Sigmoid colon (tissue), 6 donors: ENCODE measurements at regions not wholly inside any gene's neighbourhood (a gene's known extent, or its start where the extent isn't known, plus 50 kb on each side); places are given as distances from the start of the nearest gene placed in this dataset.

ENCODE experiments used
- DNase-seq: peaks from one replicate; pipeline ENCODE4 v3.0.0-alpha.2; 2019
- H3K27ac ChIP-seq, 4 donors: fragments of 200-600 bp; sonication (generic); one replicate each; pipeline ENCODE4 v1.5.1; 2016 to 2019; ENCODE audit warnings: mild to moderate bottlenecking in 1 of 4
- H3K27me3 ChIP-seq, 3 donors: fragments of 200-600 bp; sonication (generic); one replicate each; pipeline ENCODE4 v1.5.1; 2019; ENCODE audit warnings: mild to moderate bottlenecking in 1 of 3
- H3K36me3 ChIP-seq, 4 donors: fragments of 200-600 bp; sonication (generic); one replicate each; pipeline ENCODE4 v1.5.1; 2016 to 2019
- H3K4me1 ChIP-seq, 4 donors: fragments of 200-600 bp; sonication (generic); one replicate each; pipeline ENCODE4 v1.5.1; 2017 to 2019
- H3K4me3 ChIP-seq, 4 donors: fragments of 200-600 bp; sonication (generic); one replicate each; pipeline ENCODE4 v1.5.1; 2017 to 2019; ENCODE audit warnings: mild to moderate bottlenecking in 2 of 4, moderate library complexity in 1 of 4
- H3K9me3 ChIP-seq, 4 donors: fragments of 200-600 bp in 3 of 4; sonication (generic) in 3 of 4; one replicate each; pipeline versions ENCODE4 v1.5.1 to v1.6.1; 2013 to 2019
- EP300 ChIP-seq, 4 donors: sonication (generic); formaldehyde crosslinking; IDR thresholded peaks; one replicate each; pipeline ENCODE4 v1.6.1; 2017; ENCODE audit warnings: antibody characterized with exemption in 4 of 4
- POLR2A ChIP-seq, 2 donors: fragments of 450-650 bp; IDR thresholded peaks; one replicate each; pipeline ENCODE4 v1.6.1; 2016; ENCODE audit warnings: antibody characterized with exemption in 2 of 2, mild to moderate bottlenecking in 2 of 2, moderate library complexity in 2 of 2
- POLR2AphosphoS5 ChIP-seq, 4 donors: sonication (generic); formaldehyde crosslinking; IDR thresholded peaks; one replicate each; pipeline ENCODE4 v1.6.1; 2017; ENCODE audit warnings: antibody characterized with exemption in 4 of 4
- WGBS, 2 donors: extraction: QIAGEN DNeasy Blood & Tissue Kit; methylation state at CpG; one replicate each; pipeline ENCODE4 v1.1.7; 2013; 5-methylcytosine and 5-hydroxymethylcytosine counted together
- intact Hi-C: fragments of 100-400 bp; cut with DNase I; formaldehyde crosslinking; loops from one replicate; pipeline ENCODE4 v1.15.1; 2023
- TF ChIP-seq, protein P1 (sequence below), 4 experiments: fragments of 450-650 bp in 3 of 4; fragments of 200-600 bp in 1 of 4; IDR thresholded peaks; one replicate each; pipeline ENCODE4 v1.5.1; 2016 to 2019; ENCODE audit warnings: antibody characterized with exemption in 4 of 4, mild to moderate bottlenecking in 3 of 4, moderate library complexity in 2 of 4
- donor health status: healthy with polysubstance abuse.
- donor health status: healthy.

DNA sequence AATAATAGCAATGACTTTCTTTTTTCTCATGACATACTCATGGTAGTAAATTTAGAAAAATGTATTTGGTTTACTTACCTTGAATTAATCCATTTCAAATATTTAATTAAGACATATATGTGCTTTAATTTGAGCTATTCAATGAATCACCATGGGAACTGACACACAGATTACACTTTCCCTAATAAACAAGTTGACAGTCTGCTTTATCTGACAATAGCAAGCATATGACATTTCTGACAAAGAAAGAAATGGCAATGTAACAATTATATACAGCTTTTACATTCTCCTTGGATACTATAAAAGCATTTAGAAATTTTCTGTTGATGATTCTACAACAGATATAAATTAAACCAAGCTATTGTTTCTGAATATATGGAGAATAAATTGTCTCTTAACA is 382.5 kb downstream of the CYLC2 start:
- Histone ChIP-seq H3K9me3 (no peaks in the 10 kb centered on the region), H3K4me3 (no peak overlapping the region), H3K27me3 (no peaks in the 10 kb centered on the region), H3K27ac (no peak overlapping the region), H3K4me1 (no peaks in the 10 kb centered on the region), H3K36me3 (no peaks in the 10 kb centered on the region)
- no peak for DNase-seq
- TF ChIP-seq EP300 (IDR thresholded peaks at IDR 0.05): no peak
- intact Hi-C loops: no loop called here

DNA sequence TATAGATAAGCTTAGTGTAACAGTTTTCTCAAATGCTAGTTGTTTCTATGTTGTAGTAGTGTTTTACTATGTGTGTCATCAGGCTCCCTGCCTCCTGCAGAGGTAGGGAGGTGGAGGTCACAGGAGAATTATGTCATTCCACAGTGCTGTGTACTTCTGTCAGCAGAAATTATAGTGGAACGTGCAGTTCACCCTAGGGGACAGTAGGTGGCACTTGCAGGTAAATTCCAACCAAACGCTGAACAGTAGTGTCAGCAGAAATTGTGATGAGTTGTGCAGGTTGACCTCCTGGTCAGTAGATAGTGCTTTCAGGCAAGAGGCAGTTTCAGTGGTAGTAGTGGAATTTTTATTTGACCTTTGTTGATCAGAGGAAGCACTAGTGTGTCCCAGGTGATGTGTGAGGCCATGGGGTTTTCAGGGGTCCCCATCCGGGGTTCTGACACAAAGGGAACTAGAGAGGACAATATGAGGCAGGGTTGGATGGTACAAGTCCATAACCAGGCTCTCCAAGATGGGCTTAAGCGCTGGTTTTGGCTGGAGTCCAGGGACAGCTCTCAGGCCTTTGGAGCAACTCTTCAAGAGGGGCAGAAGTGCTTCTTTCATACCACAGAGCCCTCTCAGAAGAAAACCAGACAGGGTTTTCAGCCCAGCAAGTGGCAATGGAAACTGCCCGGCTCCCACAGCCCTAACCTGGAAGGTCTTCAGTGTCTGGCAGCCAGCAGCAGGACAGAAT is 402.9 kb downstream of the CYLC2 start:
- 50 to 51% methylated on average over 5 of the region's 5 CpGs for WGBS, 2 donors
- Histone ChIP-seq H3K9me3 (no peaks in the 10 kb centered on the region), H3K36me3 (no peaks in the 10 kb centered on the region), H3K27ac (no peak overlapping the region), H3K4me3 (no peak overlapping the region), H3K27me3 (no peaks in the 10 kb centered on the region), H3K4me1 (no peaks in the 10 kb centered on the region)
- TF ChIP-seq, protein P1, sequence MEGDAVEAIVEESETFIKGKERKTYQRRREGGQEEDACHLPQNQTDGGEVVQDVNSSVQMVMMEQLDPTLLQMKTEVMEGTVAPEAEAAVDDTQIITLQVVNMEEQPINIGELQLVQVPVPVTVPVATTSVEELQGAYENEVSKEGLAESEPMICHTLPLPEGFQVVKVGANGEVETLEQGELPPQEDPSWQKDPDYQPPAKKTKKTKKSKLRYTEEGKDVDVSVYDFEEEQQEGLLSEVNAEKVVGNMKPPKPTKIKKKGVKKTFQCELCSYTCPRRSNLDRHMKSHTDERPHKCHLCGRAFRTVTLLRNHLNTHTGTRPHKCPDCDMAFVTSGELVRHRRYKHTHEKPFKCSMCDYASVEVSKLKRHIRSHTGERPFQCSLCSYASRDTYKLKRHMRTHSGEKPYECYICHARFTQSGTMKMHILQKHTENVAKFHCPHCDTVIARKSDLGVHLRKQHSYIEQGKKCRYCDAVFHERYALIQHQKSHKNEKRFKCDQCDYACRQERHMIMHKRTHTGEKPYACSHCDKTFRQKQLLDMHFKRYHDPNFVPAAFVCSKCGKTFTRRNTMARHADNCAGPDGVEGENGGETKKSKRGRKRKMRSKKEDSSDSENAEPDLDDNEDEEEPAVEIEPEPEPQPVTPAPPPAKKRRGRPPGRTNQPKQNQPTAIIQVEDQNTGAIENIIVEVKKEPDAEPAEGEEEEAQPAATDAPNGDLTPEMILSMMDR (IDR thresholded peaks at IDR 0.05): peak in 2 of 4 experiments; percentile 19 to 35
- TF ChIP-seq POLR2A (IDR thresholded peaks at IDR 0.05): no peak
- DNase-seq: no peak
- intact Hi-C loops: no loop called here

DNA sequence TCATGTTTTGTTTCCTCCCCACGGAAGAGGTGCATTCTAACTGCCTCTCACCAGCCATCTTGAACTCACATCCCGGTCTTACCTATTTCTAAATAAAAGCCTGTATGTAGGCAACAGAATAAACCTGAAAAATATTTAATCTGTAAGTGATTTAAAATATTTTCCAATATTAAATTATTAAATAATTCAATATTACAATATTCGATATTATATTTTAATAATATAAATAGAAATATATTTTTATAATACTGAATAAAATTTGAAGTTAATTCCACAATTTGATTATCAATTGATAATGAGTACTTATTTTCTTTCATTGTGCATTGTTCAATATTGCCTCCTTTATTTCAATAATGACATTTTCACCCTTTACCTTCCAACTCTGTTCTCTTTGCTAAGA is 404.4 kb downstream of the CYLC2 start:
- Histone ChIP-seq H3K27ac (no peak overlapping the region), H3K4me3 (no peak overlapping the region), H3K9me3 (no peaks in the 10 kb centered on the region), H3K36me3 (no peaks in the 10 kb centered on the region), H3K4me1 (no peaks in the 10 kb centered on the region), H3K27me3 (no peaks in the 10 kb centered on the region)
- TF ChIP-seq POLR2AphosphoS5 (IDR thresholded peaks at IDR 0.05): no peak
- TF ChIP-seq POLR2A (IDR thresholded peaks at IDR 0.05): no peak
- TF ChIP-seq EP300 (IDR thresholded peaks at IDR 0.05): no peak
- TF ChIP-seq, protein P1 (IDR thresholded peaks at IDR 0.05): no peak
- no peak for DNase-seq
- 85 to 91% methylated on average over 3 of the region's 3 CpGs for WGBS, 2 donors
- intact Hi-C loops: no loop called here

DNA sequence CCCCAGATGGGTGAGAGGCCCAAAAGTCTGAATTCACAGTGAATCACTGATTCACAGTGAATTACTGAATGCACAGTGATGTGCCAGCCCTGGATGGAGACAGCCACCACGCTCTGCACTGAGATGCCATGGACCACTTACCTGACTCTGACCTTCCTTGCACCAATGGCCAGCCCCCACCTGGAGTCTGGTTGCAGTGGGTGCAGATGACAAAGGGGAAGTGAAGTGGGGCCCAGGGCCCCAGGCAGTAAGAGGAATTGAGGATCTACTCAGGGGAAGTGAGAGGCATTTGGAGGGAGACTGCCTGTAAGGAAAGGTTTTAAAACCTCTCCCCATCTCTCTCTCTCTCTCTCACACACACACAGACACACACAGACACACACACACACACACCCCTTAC is 412.1 kb downstream of the CYLC2 start:
- Histone ChIP-seq H3K4me3 (no peak overlapping the region), H3K36me3 (no peaks in the 10 kb centered on the region), H3K4me1 (no peaks in the 10 kb centered on the region), H3K9me3 (no peaks in the 10 kb centered on the region), H3K27me3 (no peaks in the 10 kb centered on the region), H3K27ac (no peak overlapping the region)
- intact Hi-C loops: no loop called here
- TF ChIP-seq POLR2AphosphoS5 (IDR thresholded peaks at IDR 0.05) (no peak), EP300 (IDR thresholded peaks at IDR 0.05) (no peak), POLR2A (IDR thresholded peaks at IDR 0.05) (no peak)
- TF ChIP-seq, protein P1 (IDR thresholded peaks at IDR 0.05): no peak
- no peak for DNase-seq
- 90 to 94% methylated on average over 1 of the region's 1 CpG for WGBS, 2 donors

DNA sequence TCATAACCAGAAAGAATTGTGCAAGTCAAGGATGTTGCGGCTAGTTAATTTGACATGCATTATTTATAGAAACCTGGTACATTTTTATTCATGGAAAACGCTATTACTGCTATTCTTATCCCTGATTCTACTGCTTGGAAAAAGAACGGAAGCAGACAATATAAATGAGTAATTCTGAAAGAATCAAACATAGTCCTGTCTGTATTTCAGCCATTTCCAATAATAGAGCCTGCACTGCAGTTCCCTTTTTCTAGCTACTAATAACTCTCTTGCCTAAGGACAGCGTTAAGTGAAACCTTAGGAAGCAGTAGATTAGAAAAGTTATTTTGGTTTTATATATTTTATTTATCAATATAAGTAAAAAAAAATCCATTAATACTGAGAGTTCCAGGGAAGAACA is 414.9 kb downstream of the CYLC2 start:
- Histone ChIP-seq H3K4me3 (no peak overlapping the region), H3K9me3 (no peaks in the 10 kb centered on the region), H3K36me3 (no peaks in the 10 kb centered on the region), H3K4me1 (no peaks in the 10 kb centered on the region), H3K27ac (no peak overlapping the region), H3K27me3 (no peaks in the 10 kb centered on the region)
- intact Hi-C loops: no loop called here
- WGBS, 2 donors: 82 to 86% methylated on average over 4 of the region's 4 CpGs
- TF ChIP-seq EP300 (IDR thresholded peaks at IDR 0.05) (no peak), POLR2A (IDR thresholded peaks at IDR 0.05) (no peak), POLR2AphosphoS5 (IDR thresholded peaks at IDR 0.05) (no peak)
- TF ChIP-seq, protein P1 (IDR thresholded peaks at IDR 0.05): no peak
- DNase-seq: no peak
